ELF-1 (cell line): ENCODE measurements at regions not wholly inside any gene's neighbourhood (a gene's known extent, or its start where the extent isn't known, plus 50 kb on each side); places are given as distances from the start of the nearest gene placed in this dataset.
"Not testable (repeated sequence)": the region's sequence is repeated elsewhere in the genome, so short reads cannot be mapped to it uniquely, and the experiment has no call there.

ENCODE experiments used
- DNase-seq: peaks from one replicate; pipeline ENCODE4 v3.0.0-alpha.2; 2016; ENCODE audit warnings: low read depth, low spot score

GRCh38 chr7:93830141-93830925 is 60.2 kb downstream of the TFPI2 start:
- DNase-seq: no peak

- DNase-seq: no peak
Observed at GRCh38 chr7:93828260-93828659, 62.3 kb downstream of the TFPI2 start.

GRCh38 chr7:93823621-93824020 is 66.9 kb downstream of the TFPI2 start:
- no peak for DNase-seq

GRCh38 chr7:93821463-93821862 is 69.1 kb downstream of the TFPI2 start:
- no peak for DNase-seq

GRCh38 chr7:93819699-93820098 is 70.9 kb downstream of the TFPI2 start:
- no peak for DNase-seq

GRCh38 chr7:93817526-93817925 is 73.0 kb downstream of the TFPI2 start:
- DNase-seq: no peak

GRCh38 chr7:93817004-93817403 is 73.5 kb downstream of the TFPI2 start:
- DNase-seq: no peak

GRCh38 chr7:93813514-93813913 is 77.0 kb downstream of the TFPI2 start:
- no peak for DNase-seq

- no peak for DNase-seq
Observed at GRCh38 chr7:93812061-93812460, 78.5 kb downstream of the TFPI2 start.

GRCh38 chr7:93811198-93811597 is 79.4 kb downstream of the TFPI2 start:
- DNase-seq: no peak

GRCh38 chr7:93810561-93810960 is 80.0 kb downstream of the TFPI2 start:
- DNase-seq: no peak

GRCh38 chr7:93804726-93805125 is 85.8 kb downstream of the TFPI2 start:
- no peak for DNase-seq

GRCh38 chr7:93799750-93800357 is 90.7 kb downstream of the TFPI2 start:
- DNase-seq: no peak

GRCh38 chr7:93793084-93793697 is 97.4 kb downstream of the TFPI2 start:
- DNase-seq: not testable (repeated sequence)

GRCh38 chr7:93779115-93779514 is 111.4 kb downstream of the TFPI2 start:
- DNase-seq: no peak

GRCh38 chr7:93778384-93778783 is 112.2 kb downstream of the TFPI2 start:
- no peak for DNase-seq

- DNase-seq: no peak
Observed at GRCh38 chr7:93773446-93773845, 117.1 kb downstream of the TFPI2 start.

- no peak for DNase-seq
Observed at GRCh38 chr7:93765475-93765874, 125.1 kb downstream of the TFPI2 start.

GRCh38 chr7:93758631-93759030 is 131.9 kb downstream of the TFPI2 start:
- DNase-seq: no peak

- DNase-seq: no peak
Observed at GRCh38 chr7:93757426-93757825, 133.1 kb downstream of the TFPI2 start.

GRCh38 chr7:93756890-93757289 is 133.7 kb downstream of the TFPI2 start:
- no peak for DNase-seq

- DNase-seq: no peak
Observed at GRCh38 chr7:93751421-93751820, 139.1 kb downstream of the TFPI2 start.

- no peak for DNase-seq
Observed at GRCh38 chr7:93750986-93751385, 139.6 kb downstream of the TFPI2 start.
